ENCODE measurements at regions not wholly inside any gene's neighbourhood (a gene's known extent, or its start where the extent isn't known, plus 50 kb on each side); places are given as distances from the start of the nearest gene placed in this dataset.

- TF ChIP-seq CTCF (IDR thresholded peaks at IDR 0.05; ENCODE audit: borderline replicate concordance, extremely low read depth, low read length, poor library complexity, severe bottlenecking) (no peak), EZH2 (IDR thresholded peaks at IDR 0.05; ENCODE audit: borderline replicate concordance, low read depth, low read length, severe bottlenecking) (no peak)
Measured at GRCh38 chr3:117893638-117894037, 1141.0 kb downstream of the IGSF11 start.
